ENCODE measurements at regions not wholly inside any gene's neighbourhood (a gene's known extent, or its start where the extent isn't known, plus 50 kb on each side); places are given as distances from the start of the nearest gene placed in this dataset.
"Not testable (repeated sequence)": the region's sequence is repeated elsewhere in the genome, so short reads cannot be mapped to it uniquely, and the experiment has no call there.

DNA sequence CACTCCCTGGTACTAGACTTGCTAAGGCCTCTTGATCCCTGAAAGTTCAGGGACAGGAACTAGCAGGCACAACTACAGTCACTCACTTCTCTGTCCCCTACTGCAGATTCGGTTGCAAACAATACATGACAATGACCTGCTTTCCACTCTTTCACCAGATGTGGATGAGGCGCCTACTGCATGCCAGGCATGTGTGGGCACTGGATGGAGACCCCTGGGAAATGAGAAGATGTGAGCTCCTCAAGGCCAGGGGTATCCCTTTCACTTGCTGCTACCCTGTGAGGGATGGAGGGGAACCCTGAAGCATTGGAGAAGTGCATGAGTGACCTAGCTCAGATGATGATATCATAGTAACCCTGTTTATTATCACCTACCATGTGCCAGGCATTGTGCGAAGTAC is 933.4 kb upstream of the TPTE start:
- TF ChIP-seq, protein P1, sequence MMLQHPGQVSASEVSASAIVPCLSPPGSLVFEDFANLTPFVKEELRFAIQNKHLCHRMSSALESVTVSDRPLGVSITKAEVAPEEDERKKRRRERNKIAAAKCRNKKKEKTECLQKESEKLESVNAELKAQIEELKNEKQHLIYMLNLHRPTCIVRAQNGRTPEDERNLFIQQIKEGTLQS (IDR thresholded peaks at IDR 0.05), result not testable (repeated sequence)
- not testable (repeated sequence) for TF ChIP-seq CTCF (IDR thresholded peaks at IDR 0.05; ENCODE audit: low read depth, low read length, missing input control); RAD21 (IDR thresholded peaks at IDR 0.05)
